ENCODE measurements at regions not wholly inside any gene's neighbourhood (a gene's known extent, or its start where the extent isn't known, plus 50 kb on each side); places are given as distances from the start of the nearest gene placed in this dataset.

DNA sequence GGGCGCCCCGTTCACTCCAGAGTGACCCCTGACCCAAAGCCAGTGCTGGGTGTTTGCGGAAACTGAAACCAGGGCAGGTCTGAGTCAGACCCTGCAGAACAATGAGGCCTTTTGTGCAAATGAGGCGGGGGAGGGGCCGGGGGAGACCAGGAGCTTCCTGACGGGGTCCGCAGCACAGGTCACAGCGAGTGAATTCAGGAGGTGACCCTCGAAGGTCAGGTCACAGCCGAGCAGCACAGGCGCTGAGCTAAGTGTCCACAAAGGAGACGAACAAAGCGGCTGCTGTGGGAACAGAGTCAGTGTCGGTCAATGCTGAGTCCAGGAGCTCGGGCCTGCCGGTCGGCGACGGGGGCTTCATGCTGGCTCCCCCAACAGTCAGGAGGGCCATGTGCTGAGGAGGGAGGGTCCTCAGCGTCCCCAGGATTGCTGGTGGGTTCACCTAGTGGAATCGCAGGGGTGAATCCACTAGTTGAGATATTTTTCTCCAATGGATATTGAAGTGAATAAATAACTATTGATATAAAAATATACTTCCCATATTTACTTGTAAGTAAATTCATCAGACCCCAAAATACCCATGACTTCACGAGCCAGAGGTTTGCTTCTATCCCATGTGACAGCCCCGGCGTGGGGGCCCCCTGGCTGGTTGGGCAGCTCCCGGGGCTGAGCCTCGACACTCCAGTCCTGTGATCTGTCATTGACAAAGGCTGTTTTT is 188.4 kb upstream of the SULF2 start:
- TF ChIP-seq POLR2A (IDR thresholded peaks at IDR 0.05) (no peak), CTCF (IDR thresholded peaks at IDR 0.05) (no peak)

Data from right lobe of liver (tissue), 4 donors.